Calu3 (cell line): ENCODE measurements at regions not wholly inside any gene's neighbourhood (a gene's known extent, or its start where the extent isn't known, plus 50 kb on each side); places are given as distances from the start of the nearest gene placed in this dataset.

Experiments
- BruUV-seq: library from RNA; stranded (reverse); fragments of 400-500 nt; replicated peaks from 2 replicates; lab custom pipeline; 2021; lab: Mats Ljungman, UMichigan
- CTCF ChIA-PET: fragments of 300-600 bp; sonication (Branson Sonifier 250); formaldehyde crosslinking; loops from one replicate; lab custom pipeline; 2022; ENCODE audit warnings: antibody characterized with exemption; lab: Charles Lee
- DNase-seq: peaks from one replicate; pipeline ENCODE4 v3.0.0; 2022
- H3K27ac Mint-ChIP-seq: one replicate; pipeline ENCODE4 v1.8.0; 2022; ENCODE audit warnings: mixed read lengths; ENCODE audit not compliant: unreplicated experiment
- H3K27me3 Mint-ChIP-seq: one replicate; pipeline ENCODE4 v1.8.0; 2022; ENCODE audit warnings: mixed read lengths; ENCODE audit not compliant: unreplicated experiment
- H3K36me3 Mint-ChIP-seq: one replicate; pipeline ENCODE4 v1.8.0; 2022; ENCODE audit warnings: mild to moderate bottlenecking, moderate library complexity, mixed read lengths; ENCODE audit not compliant: insufficient read depth, unreplicated experiment
- H3K4me1 Mint-ChIP-seq: one replicate; pipeline ENCODE4 v1.8.0; 2022; ENCODE audit warnings: mild to moderate bottlenecking, low read depth, mixed read lengths; ENCODE audit not compliant: unreplicated experiment
- H3K4me3 Mint-ChIP-seq: one replicate; pipeline ENCODE4 v1.8.0; 2022; ENCODE audit warnings: mild to moderate bottlenecking, low read depth, moderate library complexity, mixed read lengths; ENCODE audit not compliant: unreplicated experiment
- H3K9me3 Mint-ChIP-seq: one replicate; pipeline ENCODE4 v1.8.0; 2022; ENCODE audit warnings: low read depth, mixed read lengths; ENCODE audit not compliant: unreplicated experiment
- intact Hi-C: fragments of 100-400 bp; cut with micrococcal nuclease; formaldehyde crosslinking; loops from one replicate; pipeline ENCODE4 v1.10.0; 2022; ENCODE audit not compliant: unreplicated experiment
- TF ChIP-seq, protein P1 (sequence below): fragments of 200-600 bp; IDR thresholded peaks from one replicate; pipeline ENCODE4 v1.8.0; 2022; ENCODE audit warnings: antibody characterized with exemption; ENCODE audit not compliant: unreplicated experiment

DNA sequence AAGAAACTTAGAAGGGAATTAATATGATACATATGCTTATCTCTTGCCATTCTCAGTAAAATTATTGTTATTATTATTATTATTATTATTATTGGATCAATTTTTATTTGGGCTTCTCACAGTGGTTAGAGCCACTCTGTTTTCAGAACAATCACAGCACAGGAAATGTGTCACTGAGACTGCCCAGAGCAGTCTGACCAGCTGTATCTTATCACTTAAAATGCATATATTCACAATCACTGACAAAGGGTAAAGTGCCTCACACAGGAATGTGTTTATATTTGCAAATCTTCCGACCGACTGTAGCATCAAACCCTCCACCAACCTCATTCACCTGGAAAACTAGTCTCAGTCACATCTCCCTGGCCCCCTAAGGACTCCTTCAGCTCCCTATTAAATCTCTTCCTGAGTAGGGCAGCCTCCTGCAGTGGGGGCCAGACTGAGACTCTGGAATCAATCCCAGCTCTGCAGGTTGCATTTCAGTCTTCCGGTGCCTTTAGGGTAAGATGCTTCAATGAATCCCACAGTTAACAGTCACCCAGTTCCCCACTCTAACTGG, 738.3 kb upstream of the SLITRK5 start:
- intact Hi-C loops = no loop called here

DNA sequence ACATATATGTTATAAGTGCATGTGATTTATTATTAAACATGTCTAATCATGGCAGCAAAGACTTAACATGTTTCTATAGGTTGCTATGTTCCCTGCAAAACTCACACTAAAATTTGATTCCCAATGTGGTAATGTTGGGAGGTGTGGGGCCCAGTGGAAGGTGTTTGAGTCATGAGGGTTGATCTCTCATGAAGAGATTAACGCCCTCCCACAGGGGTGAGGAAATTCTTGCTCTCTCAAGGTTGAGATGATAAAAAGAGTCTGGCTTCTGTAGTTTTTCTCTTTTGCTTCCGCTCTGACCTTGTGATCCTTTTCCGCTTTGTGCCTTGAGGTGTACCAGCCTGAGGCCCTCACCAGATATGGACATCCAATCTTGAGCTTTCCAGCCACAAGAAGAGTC, 737.5 kb upstream of the SLITRK5 start:
- H3K27me3 Mint-ChIP-seq = no peaks in the 10 kb centered on the region
- DNase-seq = no peak
- H3K4me3 Mint-ChIP-seq = no peak overlapping the region
- no TSS peak for BruUV-seq
- no peak overlapping the region for H3K27ac Mint-ChIP-seq
- H3K4me1 Mint-ChIP-seq = no peaks in the 10 kb centered on the region
- CTCF ChIA-PET = no interaction called here
- H3K36me3 Mint-ChIP-seq = no peaks in the 10 kb centered on the region
- TF ChIP-seq, protein P1, sequence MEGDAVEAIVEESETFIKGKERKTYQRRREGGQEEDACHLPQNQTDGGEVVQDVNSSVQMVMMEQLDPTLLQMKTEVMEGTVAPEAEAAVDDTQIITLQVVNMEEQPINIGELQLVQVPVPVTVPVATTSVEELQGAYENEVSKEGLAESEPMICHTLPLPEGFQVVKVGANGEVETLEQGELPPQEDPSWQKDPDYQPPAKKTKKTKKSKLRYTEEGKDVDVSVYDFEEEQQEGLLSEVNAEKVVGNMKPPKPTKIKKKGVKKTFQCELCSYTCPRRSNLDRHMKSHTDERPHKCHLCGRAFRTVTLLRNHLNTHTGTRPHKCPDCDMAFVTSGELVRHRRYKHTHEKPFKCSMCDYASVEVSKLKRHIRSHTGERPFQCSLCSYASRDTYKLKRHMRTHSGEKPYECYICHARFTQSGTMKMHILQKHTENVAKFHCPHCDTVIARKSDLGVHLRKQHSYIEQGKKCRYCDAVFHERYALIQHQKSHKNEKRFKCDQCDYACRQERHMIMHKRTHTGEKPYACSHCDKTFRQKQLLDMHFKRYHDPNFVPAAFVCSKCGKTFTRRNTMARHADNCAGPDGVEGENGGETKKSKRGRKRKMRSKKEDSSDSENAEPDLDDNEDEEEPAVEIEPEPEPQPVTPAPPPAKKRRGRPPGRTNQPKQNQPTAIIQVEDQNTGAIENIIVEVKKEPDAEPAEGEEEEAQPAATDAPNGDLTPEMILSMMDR = no peak
- intact Hi-C loops = no loop called here
- no peaks in the 10 kb centered on the region for H3K9me3 Mint-ChIP-seq

More for the DNA sequence above, 738.3 kb upstream of the SLITRK5 start:
- no peak for DNase-seq
- CTCF ChIA-PET = no interaction called here
- no peaks in the 10 kb centered on the region for H3K4me1 Mint-ChIP-seq
- H3K27me3 Mint-ChIP-seq = no peaks in the 10 kb centered on the region
- H3K36me3 Mint-ChIP-seq = no peaks in the 10 kb centered on the region
- TF ChIP-seq, protein P1 = no peak
- no TSS peak for BruUV-seq
- H3K27ac Mint-ChIP-seq = no peak overlapping the region
- no peaks in the 10 kb centered on the region for H3K9me3 Mint-ChIP-seq
- no peak overlapping the region for H3K4me3 Mint-ChIP-seq

DNA sequence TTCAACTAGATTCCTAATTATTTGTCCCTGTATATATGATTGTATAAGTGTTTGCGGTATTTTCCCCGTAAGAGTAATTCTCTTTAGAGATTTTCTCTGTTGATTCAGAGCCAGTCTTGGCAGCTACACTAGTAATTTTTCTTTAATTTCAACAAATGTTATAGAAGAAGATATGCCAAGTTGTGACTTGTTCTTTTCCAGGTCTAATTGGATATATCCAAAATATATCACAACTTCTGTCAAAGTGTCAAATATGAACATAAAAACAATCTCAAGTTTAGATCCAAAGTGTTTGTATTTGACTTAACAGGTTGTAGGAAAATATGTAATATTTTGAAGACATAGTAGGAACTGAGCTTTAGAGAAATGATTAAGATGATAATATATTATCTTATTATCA, 733.9 kb upstream of the SLITRK5 start:
- TF ChIP-seq, protein P1 = no peak
- intact Hi-C loops = no loop called here
- no peak for DNase-seq
- no peaks in the 10 kb centered on the region for H3K4me1 Mint-ChIP-seq
- no peaks in the 10 kb centered on the region for H3K27me3 Mint-ChIP-seq
- CTCF ChIA-PET = no interaction called here
- no peaks in the 10 kb centered on the region for H3K36me3 Mint-ChIP-seq
- H3K27ac Mint-ChIP-seq = no peak overlapping the region
- H3K9me3 Mint-ChIP-seq = no peaks in the 10 kb centered on the region
- BruUV-seq = no TSS peak
- H3K4me3 Mint-ChIP-seq = no peak overlapping the region

DNA sequence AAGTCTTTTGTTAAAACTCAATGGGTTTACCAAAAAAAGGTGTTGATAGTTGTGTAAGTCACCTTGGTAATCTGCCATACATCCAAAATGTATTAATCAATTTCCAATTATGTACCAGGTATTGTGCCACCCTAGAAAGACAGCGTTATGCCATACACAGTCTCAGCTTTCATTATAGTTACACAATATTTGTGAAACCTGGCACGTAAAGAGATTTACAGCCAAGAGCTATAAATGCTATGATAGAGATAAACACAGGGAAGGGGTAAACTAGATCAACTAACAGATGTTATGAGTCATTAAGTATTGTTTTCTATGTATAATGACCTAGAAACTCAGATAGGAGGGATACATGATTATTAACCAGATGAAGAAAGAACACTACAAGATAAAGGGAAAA, 725.6 kb upstream of the SLITRK5 start:
- H3K27ac Mint-ChIP-seq = no peak overlapping the region
- H3K4me3 Mint-ChIP-seq = no peak overlapping the region
- TF ChIP-seq, protein P1 = no peak
- no peaks in the 10 kb centered on the region for H3K36me3 Mint-ChIP-seq
- H3K9me3 Mint-ChIP-seq = no peaks in the 10 kb centered on the region
- H3K27me3 Mint-ChIP-seq = no peaks in the 10 kb centered on the region
- no peaks in the 10 kb centered on the region for H3K4me1 Mint-ChIP-seq
- no TSS peak for BruUV-seq
- DNase-seq = no peak
- intact Hi-C loops = no loop called here
- CTCF ChIA-PET = no interaction called here
